Lower leg skin (tissue), 4 donors: ENCODE measurements at regions not wholly inside any gene's neighbourhood (a gene's known extent, or its start where the extent isn't known, plus 50 kb on each side); places are given as distances from the start of the nearest gene placed in this dataset.

Source experiments
- DNase-seq, 2 donors: peaks; one replicate each; pipeline ENCODE4 v3.0.0-alpha.2; 2019; ENCODE audit warnings: low spot score in 2 of 2
- H3K4me3 ChIP-seq: fragments of 200-600 bp; sonication (generic); 2 replicates; pipeline ENCODE4 v1.5.1; 2017; ENCODE audit warnings: mild to moderate bottlenecking, low read depth; ENCODE audit not compliant: poor library complexity, severe bottlenecking
- POLR2A ChIP-seq, 2 donors: fragments of 450-650 bp; IDR thresholded peaks; one replicate each; pipeline ENCODE4 v1.6.1; 2016 to 2017; ENCODE audit warnings: antibody characterized with exemption in 2 of 2, mild to moderate bottlenecking in 1 of 2, moderate library complexity in 1 of 2
- WGBS, 2 donors: methylation state at CpG; one replicate each; pipeline ENCODE4 v1.1.5; 2018; 5-methylcytosine and 5-hydroxymethylcytosine counted together
- intact Hi-C: fragments of 100-400 bp; cut with DNase I; formaldehyde crosslinking; loops from one replicate; pipeline ENCODE4 v1.15.0; 2023; ENCODE audit warnings: low total_unique reads
- TF ChIP-seq, protein P1 (sequence below), 3 donors: fragments of 450-650 bp; IDR thresholded peaks; one replicate each; pipeline ENCODE4 v1.5.1; 2016; ENCODE audit warnings: antibody characterized with exemption in 3 of 3, mild to moderate bottlenecking in 3 of 3, moderate library complexity in 2 of 3

GRCh38 chr5:20572614-20573013 is 584.6 kb upstream of the CDH18 start:
- TF ChIP-seq POLR2A (IDR thresholded peaks at IDR 0.05) = no peak
- TF ChIP-seq, protein P1, sequence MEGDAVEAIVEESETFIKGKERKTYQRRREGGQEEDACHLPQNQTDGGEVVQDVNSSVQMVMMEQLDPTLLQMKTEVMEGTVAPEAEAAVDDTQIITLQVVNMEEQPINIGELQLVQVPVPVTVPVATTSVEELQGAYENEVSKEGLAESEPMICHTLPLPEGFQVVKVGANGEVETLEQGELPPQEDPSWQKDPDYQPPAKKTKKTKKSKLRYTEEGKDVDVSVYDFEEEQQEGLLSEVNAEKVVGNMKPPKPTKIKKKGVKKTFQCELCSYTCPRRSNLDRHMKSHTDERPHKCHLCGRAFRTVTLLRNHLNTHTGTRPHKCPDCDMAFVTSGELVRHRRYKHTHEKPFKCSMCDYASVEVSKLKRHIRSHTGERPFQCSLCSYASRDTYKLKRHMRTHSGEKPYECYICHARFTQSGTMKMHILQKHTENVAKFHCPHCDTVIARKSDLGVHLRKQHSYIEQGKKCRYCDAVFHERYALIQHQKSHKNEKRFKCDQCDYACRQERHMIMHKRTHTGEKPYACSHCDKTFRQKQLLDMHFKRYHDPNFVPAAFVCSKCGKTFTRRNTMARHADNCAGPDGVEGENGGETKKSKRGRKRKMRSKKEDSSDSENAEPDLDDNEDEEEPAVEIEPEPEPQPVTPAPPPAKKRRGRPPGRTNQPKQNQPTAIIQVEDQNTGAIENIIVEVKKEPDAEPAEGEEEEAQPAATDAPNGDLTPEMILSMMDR (IDR thresholded peaks at IDR 0.05) = no peak
- DNase-seq = no peak
- no peak overlapping the region for H3K4me3 ChIP-seq
- intact Hi-C loops = no loop called here

- intact Hi-C loops = no loop called here
- TF ChIP-seq, protein P1 (IDR thresholded peaks at IDR 0.05) = no peak
- no peak for TF ChIP-seq POLR2A (IDR thresholded peaks at IDR 0.05)
- DNase-seq = no peak
- no peak overlapping the region for H3K4me3 ChIP-seq
Observed at GRCh38 chr5:20570486-20570885, 582.5 kb upstream of the CDH18 start.

- intact Hi-C loops = no loop called here
- no peak for DNase-seq
- TF ChIP-seq, protein P1 (IDR thresholded peaks at IDR 0.05) = no peak
- no peak for TF ChIP-seq POLR2A (IDR thresholded peaks at IDR 0.05)
- no peak overlapping the region for H3K4me3 ChIP-seq
- WGBS, 2 donors = 38 to 84% methylated on average over 4 of the region's 4 CpGs
Observed at GRCh38 chr5:20562544-20562943, 574.5 kb upstream of the CDH18 start.

DNA sequence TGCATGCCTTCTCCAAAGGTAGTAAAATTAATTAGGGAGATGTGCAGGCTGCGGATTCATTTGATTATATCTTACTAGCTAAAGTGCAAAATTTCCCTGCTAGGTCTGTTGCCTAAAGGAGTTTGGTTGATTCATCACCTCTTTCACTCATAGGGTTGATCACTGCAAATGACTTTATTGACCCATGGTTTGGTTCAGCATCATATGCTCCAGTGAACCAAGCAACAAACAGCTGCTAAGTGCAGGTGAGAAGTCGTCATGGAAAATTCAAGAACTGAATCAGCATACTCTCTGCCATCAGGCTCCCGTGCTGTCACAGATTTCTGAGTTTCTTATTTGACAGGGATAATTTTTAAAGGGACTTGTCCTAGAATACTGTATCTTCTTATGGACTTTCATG is 571.8 kb upstream of the CDH18 start:
- WGBS, 2 donors = 54 to 71% methylated on average over 3 of the region's 3 CpGs
- intact Hi-C loops = no loop called here
- TF ChIP-seq, protein P1 (IDR thresholded peaks at IDR 0.05) = no peak
- TF ChIP-seq POLR2A (IDR thresholded peaks at IDR 0.05) = no peak
- no peak for DNase-seq
- no peak overlapping the region for H3K4me3 ChIP-seq

GRCh38 chr5:20556115-20556763 is 568.2 kb upstream of the CDH18 start:
- intact Hi-C loops = no loop called here
- H3K4me3 ChIP-seq = no peak overlapping the region
- no peak for DNase-seq
- WGBS, 2 donors = 80% methylated on average over 6 of the region's 6 CpGs
- TF ChIP-seq, protein P1 (IDR thresholded peaks at IDR 0.05) = no peak
- no peak for TF ChIP-seq POLR2A (IDR thresholded peaks at IDR 0.05)

DNA sequence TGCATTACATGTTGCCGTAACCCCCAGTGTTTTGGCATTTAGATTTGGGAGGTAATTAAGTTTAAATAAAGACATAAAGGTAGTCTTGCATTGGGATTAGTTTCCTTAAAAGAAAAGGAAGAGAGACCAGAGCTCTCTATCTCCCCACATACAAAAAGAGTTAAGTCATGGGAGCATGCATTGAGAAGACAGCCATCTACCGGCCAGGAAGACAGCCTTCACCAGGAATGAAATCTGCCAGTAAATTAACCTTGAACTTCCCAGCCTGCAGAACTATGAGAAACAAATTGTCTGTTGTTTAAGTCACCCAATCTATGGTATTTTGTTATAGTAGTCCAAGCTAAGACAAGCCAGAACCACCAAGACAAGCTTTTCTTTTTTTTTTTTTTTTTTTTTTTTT is 567.0 kb upstream of the CDH18 start:
- H3K4me3 ChIP-seq = no peak overlapping the region
- intact Hi-C loops = no loop called here
- TF ChIP-seq, protein P1 (IDR thresholded peaks at IDR 0.05) = no peak
- TF ChIP-seq POLR2A (IDR thresholded peaks at IDR 0.05) = no peak

More for the DNA sequence above, 567.0 kb upstream of the CDH18 start:
- no peak for DNase-seq
- 65 to 73% methylated on average over 2 of the region's 2 CpGs for WGBS, 2 donors
